Chondrocyte (in vitro differentiated cells): ENCODE measurements at regions not wholly inside any gene's neighbourhood (a gene's known extent, or its start where the extent isn't known, plus 50 kb on each side); places are given as distances from the start of the nearest gene placed in this dataset.

Experiments
- DNase-seq: peaks from one replicate; pipeline ENCODE4 v3.0.0; 2021; ENCODE audit warnings: mixed read lengths, low spot score
- H3K27ac Mint-ChIP-seq: one replicate; pipeline ENCODE4 v1.8.0; 2021; ENCODE audit warnings: mild to moderate bottlenecking, moderate library complexity, mixed read lengths; ENCODE audit not compliant: unreplicated experiment
- H3K27me3 Mint-ChIP-seq: 2 replicates; pipeline ENCODE4 v1.8.0; 2021; ENCODE audit warnings: low read depth, mixed read lengths
- H3K36me3 Mint-ChIP-seq: 2 replicates; pipeline ENCODE4 v1.8.0; 2021; ENCODE audit warnings: low read depth, mixed read lengths
- H3K4me1 Mint-ChIP-seq: 2 replicates; pipeline ENCODE4 v1.8.0; 2021; ENCODE audit warnings: low read depth, mild to moderate bottlenecking, mixed read lengths
- H3K4me3 Mint-ChIP-seq: one replicate; pipeline ENCODE4 v1.8.0; 2021; ENCODE audit warnings: mild to moderate bottlenecking, moderate library complexity, mixed read lengths; ENCODE audit not compliant: unreplicated experiment
- H3K9me3 Mint-ChIP-seq: 2 replicates; pipeline ENCODE4 v1.8.0; 2021; ENCODE audit warnings: low read depth, mixed read lengths
- CTCF ChIP-seq: fragments of 200-600 bp; sonication (generic); IDR thresholded peaks from 2 replicates; pipeline ENCODE4 v1.5.0; 2021; ENCODE audit warnings: antibody characterized with exemption, mild to moderate bottlenecking, moderate library complexity

GRCh38 chr13:31875134-31875533 is 135.8 kb downstream of the RXFP2 start:
- no peaks in the 10 kb centered on the region for H3K27me3 Mint-ChIP-seq
- H3K36me3 Mint-ChIP-seq: peaks cover 5% of the 10 kb centered on the region
- H3K4me1 Mint-ChIP-seq: peaks cover 35% of the 10 kb centered on the region
- no peak overlapping the region for H3K27ac Mint-ChIP-seq
- no peaks in the 10 kb centered on the region for H3K9me3 Mint-ChIP-seq
- TF ChIP-seq CTCF: no peak
- no peak for DNase-seq
- H3K4me3 Mint-ChIP-seq: no peak overlapping the region

- Mint-ChIP-seq H3K4me1 (peaks cover 43% of the 10 kb centered on the region), H3K27me3 (no peaks in the 10 kb centered on the region), H3K9me3 (no peaks in the 10 kb centered on the region), H3K36me3 (peaks cover 3% of the 10 kb centered on the region), H3K4me3 (no peak overlapping the region), H3K27ac (no peak overlapping the region)
- TF ChIP-seq CTCF: no peak
- DNase-seq: no peak
These were observed 138.7 kb downstream of the RXFP2 start for GRCh38 chr13:31878052-31878451.

- H3K27me3 Mint-ChIP-seq: no peaks in the 10 kb centered on the region
- no peak for DNase-seq
- H3K9me3 Mint-ChIP-seq: no peaks in the 10 kb centered on the region
- no peak overlapping the region for H3K4me3 Mint-ChIP-seq
- H3K27ac Mint-ChIP-seq: no peak overlapping the region
- peaks cover 43% of the 10 kb centered on the region for H3K4me1 Mint-ChIP-seq
- no peak for TF ChIP-seq CTCF
- H3K36me3 Mint-ChIP-seq: no peaks in the 10 kb centered on the region
These were observed 139.2 kb downstream of the RXFP2 start for GRCh38 chr13:31878495-31878894.

- Mint-ChIP-seq H3K36me3 (no peaks in the 10 kb centered on the region), H3K4me3 (no peak overlapping the region), H3K4me1 (peaks cover 39% of the 10 kb centered on the region), H3K9me3 (no peaks in the 10 kb centered on the region), H3K27me3 (no peaks in the 10 kb centered on the region), H3K27ac (no peak overlapping the region)
- no peak for TF ChIP-seq CTCF
- DNase-seq: no peak
These were observed 139.6 kb downstream of the RXFP2 start for GRCh38 chr13:31878955-31879354.

GRCh38 chr13:31880851-31881494 is 141.6 kb downstream of the RXFP2 start:
- H3K9me3 Mint-ChIP-seq: no peaks in the 10 kb centered on the region
- peaks cover 5% of the 10 kb centered on the region for H3K36me3 Mint-ChIP-seq
- DNase-seq: no peak
- no peak overlapping the region for H3K27ac Mint-ChIP-seq
- H3K4me1 Mint-ChIP-seq: peaks cover 31% of the 10 kb centered on the region
- TF ChIP-seq CTCF: no peak
- no peak overlapping the region for H3K4me3 Mint-ChIP-seq
- no peaks in the 10 kb centered on the region for H3K27me3 Mint-ChIP-seq
